Hindlimb muscle (tissue), 1 donor: ENCODE measurements at regions not wholly inside any gene's neighbourhood (a gene's known extent, or its start where the extent isn't known, plus 50 kb on each side); places are given as distances from the start of the nearest gene placed in this dataset.

Source experiments
- DNase-seq: peaks from one replicate; pipeline ENCODE4 v3.0.0-alpha.2; 2013

- DNase-seq: no peak
These were observed 449.1 kb downstream of the BCOR start for GRCh38 chrX:39648548-39649254.

- DNase-seq: no peak
These were observed 446.9 kb downstream of the BCOR start for GRCh38 chrX:39650768-39651347.

DNA sequence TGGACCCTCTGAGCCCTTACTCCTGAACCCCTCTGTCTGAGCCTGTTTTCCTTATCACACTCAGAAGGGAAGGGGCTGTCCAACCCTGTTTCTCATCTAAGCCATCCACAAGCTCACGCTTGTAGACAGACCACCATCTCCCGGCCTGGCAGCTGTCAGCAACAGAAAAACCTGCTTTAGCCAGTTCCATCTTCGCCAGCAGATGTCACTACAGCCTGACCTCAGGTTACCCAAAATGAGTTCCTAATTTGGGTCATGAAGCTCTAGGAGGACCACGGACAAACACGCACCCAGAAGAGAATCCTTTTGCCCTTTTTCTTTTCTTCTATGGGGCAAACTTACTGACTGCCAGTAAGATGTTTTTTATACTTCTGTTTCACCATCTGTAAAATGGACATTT, 445.4 kb downstream of the BCOR start:
- no peak for DNase-seq

GRCh38 chrX:39653691-39654090, 444.1 kb downstream of the BCOR start:
- no peak for DNase-seq

DNA sequence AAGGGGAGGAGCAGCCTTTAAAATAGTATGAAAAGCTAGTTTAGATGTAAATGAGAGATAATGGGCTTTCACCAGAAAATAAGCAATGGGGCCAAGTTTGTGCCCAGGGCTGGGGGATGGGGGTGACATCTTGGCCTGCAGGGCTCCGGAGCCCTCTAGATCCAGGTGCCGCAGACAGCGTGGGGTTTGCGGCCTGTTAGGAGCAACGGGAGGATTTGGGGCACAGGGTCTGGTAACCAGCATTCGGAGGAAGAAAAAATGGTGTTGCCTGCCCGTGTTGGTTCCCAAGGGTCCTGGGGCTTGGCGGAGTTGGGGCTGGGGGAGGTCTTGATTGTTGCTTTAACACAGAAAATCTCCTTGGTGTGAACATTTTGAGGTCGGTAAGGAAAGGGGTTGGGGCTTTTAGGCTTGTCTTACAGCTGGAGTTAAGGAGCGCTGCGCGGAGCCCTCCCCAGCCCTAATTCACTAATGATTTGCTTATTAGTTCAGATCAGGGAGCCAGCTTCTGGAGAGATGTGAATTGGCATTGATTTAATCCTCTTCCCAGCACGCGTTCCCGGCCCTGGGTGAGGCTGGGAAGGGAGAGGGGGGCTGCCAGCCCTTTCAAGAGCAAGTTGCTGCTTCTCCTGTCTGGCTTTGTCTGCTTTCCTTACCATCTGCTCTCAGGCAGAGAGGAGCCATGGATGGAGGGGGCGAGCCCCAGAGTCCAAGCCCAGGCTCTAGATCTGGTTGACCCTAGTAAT, 443.4 kb downstream of the BCOR start:
- DNase-seq: no peak

DNA sequence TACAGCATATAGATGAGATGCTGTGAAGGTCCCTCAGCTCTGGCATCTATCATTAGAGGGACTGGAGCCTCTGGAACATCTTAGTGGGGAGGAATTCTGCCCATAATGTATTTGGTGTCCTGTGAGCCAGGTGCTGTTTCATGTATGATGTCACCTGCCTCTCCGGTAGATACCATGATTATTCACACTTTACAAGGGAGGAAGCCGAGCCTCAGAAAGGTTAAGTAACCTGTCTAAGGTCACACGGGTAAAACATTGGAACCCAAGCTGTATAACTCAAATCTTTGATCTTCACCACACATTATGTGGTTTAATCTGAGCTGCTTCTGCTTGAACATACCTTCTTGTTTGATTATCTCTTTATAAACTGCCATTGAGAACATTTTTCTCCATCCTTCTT, 442.8 kb downstream of the BCOR start:
- DNase-seq: no peak

- no peak for DNase-seq
These were observed 436.4 kb downstream of the BCOR start for GRCh38 chrX:39661116-39661907.

DNA sequence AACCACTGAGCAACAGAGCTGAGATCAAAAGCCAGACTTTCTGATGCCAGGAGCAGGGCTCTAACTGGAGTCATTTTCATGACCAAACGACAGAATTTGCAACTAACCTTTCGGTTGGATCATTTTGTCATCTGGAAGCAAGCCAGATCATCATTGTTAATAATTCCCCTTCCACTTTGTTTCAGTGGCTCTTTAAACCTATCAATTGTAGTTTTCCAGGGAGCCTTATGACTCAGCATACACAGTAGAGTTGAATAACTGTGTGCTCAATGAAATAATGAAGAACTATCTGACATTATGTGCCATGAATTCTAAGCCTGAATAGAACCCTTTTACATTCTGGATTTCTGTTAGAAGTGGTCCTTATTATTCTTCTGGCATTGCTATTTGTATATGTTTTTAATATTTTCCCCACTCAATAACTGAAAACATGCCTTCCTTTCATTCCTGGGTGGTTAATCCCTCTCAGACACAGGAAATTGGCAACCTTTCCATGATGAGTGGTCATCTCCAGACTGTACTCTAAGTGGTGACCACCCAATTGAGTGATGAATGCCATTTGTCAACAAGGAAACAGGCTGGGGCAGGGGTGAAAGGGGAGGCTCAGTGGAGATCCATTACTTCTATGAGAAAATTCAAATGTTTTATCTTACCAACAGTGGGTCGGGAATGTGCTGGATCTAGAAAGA, 431.8 kb downstream of the BCOR start:
- DNase-seq: no peak

DNA sequence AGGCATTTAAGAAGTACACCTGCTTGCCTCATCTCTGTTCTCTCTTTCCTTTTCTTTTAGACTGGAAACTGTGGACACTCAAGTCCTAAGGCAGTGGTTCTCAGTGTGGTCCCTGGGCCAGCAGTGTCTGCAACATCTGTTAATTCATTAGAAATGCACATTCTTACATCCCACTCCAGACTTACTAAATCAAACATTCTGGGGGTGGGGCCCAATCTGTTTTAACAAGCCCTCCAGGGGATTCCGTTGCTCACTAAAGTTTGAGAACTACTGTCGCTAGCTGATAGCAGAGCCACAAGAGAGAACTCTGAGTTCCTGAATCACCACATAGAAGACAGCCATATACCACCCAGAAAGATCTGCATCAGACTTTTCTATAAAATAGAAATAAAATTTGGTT, 430.6 kb downstream of the BCOR start:
- no peak for DNase-seq

- no peak for DNase-seq
These were observed 429.8 kb downstream of the BCOR start for GRCh38 chrX:39667736-39668482.

DNA sequence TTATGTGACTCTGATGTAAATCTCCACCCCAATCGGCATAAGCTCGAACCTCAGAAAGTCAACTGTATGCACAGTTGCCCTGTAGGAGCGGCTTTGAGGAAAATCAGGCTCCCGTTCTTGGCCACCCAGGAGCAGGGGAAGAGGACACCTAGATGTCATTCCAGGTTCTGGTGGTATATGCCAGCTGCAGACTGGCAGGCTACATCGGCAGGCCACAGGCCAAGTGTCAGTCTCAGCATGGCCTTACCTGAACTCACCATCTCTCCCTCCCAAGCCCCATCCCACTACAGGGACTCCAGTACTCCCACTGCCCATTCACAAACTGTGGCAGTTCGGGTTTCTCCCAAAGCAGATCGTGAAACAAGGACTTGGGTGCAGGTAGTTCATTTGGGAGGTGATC, 428.1 kb downstream of the BCOR start:
- no peak for DNase-seq

DNA sequence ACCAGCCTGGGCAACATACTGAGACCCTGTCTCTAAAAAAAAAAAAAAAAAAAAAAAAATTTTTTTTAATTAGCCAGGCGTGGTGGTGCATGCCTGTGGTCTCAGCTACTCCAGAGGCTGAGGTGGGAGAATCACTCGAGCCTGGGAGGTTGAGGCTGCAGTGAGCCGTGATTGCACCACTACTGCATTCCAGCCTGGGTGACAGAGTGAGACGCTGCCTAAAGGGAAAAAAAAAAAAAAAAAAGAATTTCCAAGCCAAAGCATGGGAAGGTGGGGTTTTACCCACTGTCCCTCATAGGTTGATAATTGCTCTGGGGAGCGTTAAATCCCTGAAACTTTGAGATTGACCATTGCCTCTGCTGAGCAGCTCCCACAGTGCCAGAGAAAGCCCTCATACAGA, 427.5 kb downstream of the BCOR start:
- DNase-seq: no peak

- no peak for DNase-seq
These were observed 425.4 kb downstream of the BCOR start for GRCh38 chrX:39672405-39672804.

DNA sequence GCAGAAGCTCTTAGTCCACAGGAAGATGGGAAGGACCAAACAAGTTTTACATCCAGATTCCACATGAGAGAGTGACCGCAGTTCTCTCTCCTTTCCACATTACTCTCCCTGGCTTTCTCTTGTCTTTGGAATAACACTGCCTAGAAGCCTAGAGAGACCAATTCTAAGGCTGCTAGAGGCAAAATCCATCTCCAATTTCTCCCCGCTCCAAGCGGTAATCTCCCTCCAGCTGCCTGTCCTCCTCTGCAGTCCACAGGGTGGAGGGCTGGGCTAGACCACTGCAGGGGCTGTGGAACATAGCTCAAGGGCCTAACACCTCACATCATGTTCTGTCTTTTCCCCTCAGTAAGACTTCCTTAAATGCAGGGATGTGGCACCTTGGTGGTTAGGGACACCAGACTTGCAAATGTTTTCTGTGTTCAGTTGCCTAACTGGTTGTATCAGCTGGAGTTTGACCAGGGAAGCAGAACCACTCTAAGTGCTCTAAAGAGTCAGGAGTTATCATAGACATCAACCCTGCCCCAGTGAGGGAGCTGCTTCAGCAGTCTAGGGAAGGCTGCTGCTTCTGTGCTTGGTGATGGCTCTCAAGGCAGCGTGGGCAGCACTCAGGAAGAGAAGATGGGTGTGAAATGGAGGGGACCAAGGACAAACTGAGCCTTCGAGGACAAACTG, 423.1 kb downstream of the BCOR start:
- no peak for DNase-seq

DNA sequence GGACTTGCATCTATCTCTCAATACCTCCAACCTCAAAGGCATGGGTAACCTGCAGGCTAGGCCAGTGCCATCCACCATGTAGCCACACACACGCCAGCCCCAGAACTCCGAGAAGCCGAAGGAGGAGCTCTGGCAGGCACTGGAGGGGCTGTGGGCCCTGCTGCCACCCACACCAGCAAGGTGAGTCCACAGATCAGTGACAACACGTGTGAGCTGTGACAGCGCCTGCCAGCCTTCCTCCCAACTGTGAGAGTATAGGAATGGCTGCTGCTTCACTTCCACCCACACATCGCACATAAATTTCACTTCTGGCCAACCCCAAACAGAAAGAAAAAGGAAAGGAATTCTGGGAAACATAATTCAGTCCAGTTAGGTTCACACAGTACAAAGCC, 422.6 kb downstream of the BCOR start:
- no peak for DNase-seq

DNA sequence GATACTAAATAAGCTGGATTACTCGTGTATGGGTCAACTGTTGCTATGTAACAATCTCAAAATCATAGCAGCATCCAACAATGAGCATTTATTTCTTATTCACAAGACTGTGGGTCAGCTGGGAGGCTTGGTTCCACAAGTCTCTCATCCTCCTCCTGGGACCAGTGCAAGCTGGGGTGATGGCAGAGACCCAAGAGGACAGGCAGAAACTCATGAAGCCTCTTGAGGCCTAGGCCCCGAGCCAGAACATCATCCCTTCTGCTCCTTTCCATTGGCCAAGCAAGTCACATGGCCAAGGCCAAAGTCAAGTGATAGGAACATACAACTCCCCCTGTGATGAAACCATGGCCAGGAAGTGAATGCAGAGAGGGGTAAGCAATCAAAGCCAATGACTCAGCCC, 422.1 kb downstream of the BCOR start:
- no peak for DNase-seq

DNA sequence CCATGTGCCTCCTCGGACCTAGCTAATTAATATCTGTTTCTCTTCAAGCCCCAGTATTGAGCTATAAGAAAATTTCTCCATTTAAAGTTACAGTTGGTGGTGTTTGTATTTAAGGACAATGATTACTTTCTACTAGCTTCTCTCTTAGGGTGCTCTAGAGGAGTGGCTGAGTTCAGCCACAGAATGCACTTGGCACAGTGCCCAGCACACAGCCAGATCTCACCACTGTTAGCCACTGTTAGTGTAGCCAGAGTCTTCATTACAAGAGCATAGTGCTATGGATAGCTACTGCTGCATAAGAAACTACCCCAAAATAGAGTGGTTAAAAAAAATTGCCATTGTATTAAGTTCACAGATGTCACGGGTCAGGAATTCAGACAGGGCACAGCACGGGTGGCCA, 421.3 kb downstream of the BCOR start:
- DNase-seq: no peak

DNA sequence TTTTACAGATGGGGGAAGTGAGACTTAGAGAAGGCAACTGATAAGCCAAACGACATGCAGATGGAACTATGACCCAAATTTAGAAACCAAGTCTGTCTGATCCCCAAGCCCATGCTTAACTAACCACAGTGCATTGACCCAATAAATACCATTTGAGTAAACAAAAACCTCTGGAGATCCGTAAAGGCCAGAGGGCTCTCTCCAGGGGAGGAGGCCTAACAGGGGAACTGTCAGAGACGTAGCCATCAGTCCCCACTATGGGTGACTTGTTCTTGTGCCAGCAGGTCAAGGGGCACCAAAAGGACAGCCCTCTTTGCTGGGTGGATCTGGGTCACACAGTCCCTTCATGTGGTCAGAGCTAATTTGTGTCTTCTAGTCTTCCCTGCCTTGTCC, 420.2 kb downstream of the BCOR start:
- no peak for DNase-seq

GRCh38 chrX:39677978-39678791, 419.6 kb downstream of the BCOR start:
- DNase-seq: no peak

DNA sequence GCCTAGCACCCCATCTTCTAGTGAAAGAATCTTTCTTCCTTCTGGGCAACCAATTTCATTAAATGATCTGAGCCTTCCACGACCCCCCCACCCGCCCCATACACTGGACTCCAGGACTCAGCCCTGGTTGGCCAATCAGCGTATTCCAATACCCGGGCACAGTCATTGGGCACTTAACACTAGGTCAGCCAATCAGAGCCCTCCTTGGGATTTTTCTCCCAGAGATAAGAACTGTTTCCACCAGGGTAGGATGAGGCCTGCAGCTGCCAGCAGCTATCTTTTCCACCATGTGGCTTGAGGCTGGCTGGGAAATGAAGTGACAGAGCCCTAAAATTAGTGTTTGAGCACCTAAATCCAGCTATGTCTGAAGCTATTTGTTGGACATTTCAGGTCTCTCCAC, 418.8 kb downstream of the BCOR start:
- no peak for DNase-seq
